Cardiac muscle cell (in vitro differentiated cells and primary cell): ENCODE measurements at regions not wholly inside any gene's neighbourhood (a gene's known extent, or its start where the extent isn't known, plus 50 kb on each side); places are given as distances from the start of the nearest gene placed in this dataset.

Experiments
- DNase-seq, 2 donors: peaks; one replicate each; pipeline versions ENCODE4 v3.0.0 to v3.0.0-alpha.2; 2010 to 2017; ENCODE audit warnings: low read depth in 1 of 2, low spot score in 1 of 2
- H3K27ac ChIP-seq: fragments of 200-600 bp; sonication (generic); 2 replicates; pipeline ENCODE4 v1.5.1; 2016
- H3K27me3 ChIP-seq: fragments of 200-600 bp; sonication (generic); 2 replicates; pipeline ENCODE4 v1.6.0; 2016; ENCODE audit warnings: control low read depth
- H3K36me3 ChIP-seq: fragments of 200-600 bp; sonication (generic); 2 replicates; pipeline ENCODE4 v1.5.1; 2016; ENCODE audit warnings: control low read depth
- H3K4me1 ChIP-seq: fragments of 200-600 bp; sonication (generic); 2 replicates; pipeline ENCODE4 v1.8.1; 2017; ENCODE audit warnings: low read depth, mild to moderate bottlenecking, mixed run types
- H3K4me3 ChIP-seq: fragments of 200-600 bp; sonication (generic); 2 replicates; pipeline ENCODE4 v1.5.1; 2016; ENCODE audit warnings: mild to moderate bottlenecking
- H3K9me3 ChIP-seq: fragments of 200-600 bp; sonication (generic); 2 replicates; pipeline ENCODE4 v1.5.1; 2017; ENCODE audit warnings: low read depth, mild to moderate bottlenecking, control low read depth
- TF ChIP-seq, protein P1 (sequence below): IDR thresholded peaks from 2 replicates; pipeline ENCODE4 v1.5.1; 2012; ENCODE audit warnings: low read depth, mild to moderate bottlenecking, low read length

DNA sequence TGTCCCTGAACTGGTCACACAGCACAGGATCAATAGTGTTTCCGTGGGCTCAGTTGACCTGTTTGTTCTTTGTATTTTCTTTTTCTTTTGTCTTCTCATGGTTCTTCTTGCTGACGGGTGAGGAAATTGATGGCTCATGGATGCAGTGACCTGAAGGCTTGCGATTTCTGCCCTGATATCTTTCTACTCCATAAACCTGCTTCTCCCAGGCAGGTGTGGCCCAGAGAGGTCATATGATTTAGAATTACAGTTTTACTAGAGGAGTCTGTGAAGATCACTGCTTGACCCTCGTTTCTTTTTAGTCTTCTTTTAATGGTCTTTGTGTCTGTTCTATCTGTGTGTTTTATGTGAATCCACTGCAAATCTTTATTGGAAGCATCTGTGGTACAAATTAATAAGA lies 195.1 kb upstream of the KLF6 start:
- H3K27me3 ChIP-seq, result no peaks in the 10 kb centered on the region
- no peaks in the 10 kb centered on the region for H3K36me3 ChIP-seq
- no peaks in the 10 kb centered on the region for H3K9me3 ChIP-seq
- H3K27ac ChIP-seq, result no peak overlapping the region
- no peak for DNase-seq
- TF ChIP-seq, protein P1, sequence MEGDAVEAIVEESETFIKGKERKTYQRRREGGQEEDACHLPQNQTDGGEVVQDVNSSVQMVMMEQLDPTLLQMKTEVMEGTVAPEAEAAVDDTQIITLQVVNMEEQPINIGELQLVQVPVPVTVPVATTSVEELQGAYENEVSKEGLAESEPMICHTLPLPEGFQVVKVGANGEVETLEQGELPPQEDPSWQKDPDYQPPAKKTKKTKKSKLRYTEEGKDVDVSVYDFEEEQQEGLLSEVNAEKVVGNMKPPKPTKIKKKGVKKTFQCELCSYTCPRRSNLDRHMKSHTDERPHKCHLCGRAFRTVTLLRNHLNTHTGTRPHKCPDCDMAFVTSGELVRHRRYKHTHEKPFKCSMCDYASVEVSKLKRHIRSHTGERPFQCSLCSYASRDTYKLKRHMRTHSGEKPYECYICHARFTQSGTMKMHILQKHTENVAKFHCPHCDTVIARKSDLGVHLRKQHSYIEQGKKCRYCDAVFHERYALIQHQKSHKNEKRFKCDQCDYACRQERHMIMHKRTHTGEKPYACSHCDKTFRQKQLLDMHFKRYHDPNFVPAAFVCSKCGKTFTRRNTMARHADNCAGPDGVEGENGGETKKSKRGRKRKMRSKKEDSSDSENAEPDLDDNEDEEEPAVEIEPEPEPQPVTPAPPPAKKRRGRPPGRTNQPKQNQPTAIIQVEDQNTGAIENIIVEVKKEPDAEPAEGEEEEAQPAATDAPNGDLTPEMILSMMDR, result no peak
- no peak overlapping the region for H3K4me3 ChIP-seq
- H3K4me1 ChIP-seq, result no peaks in the 10 kb centered on the region

DNA sequence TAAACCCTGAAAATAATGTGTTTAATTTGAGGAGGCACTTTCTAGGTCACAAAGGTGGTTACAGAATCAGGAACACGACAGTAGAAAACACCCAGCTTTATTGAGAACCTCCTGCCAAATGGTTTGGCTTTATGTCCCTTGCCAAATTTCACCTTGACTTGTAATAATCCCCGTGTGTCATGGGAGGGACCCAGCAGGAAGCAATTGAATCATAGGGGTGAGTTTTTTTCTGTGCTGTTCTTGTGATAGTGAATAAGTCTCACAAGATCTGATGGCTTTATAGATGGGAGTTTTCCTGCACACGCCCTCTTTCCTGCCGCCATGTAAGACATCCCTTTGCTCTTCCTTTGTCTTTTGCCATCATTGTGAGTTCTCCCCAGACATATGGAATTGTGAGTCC lies 193.8 kb upstream of the KLF6 start:
- Histone ChIP-seq H3K27me3 (no peaks in the 10 kb centered on the region), H3K9me3 (no peaks in the 10 kb centered on the region), H3K4me1 (no peaks in the 10 kb centered on the region), H3K27ac (no peak overlapping the region), H3K4me3 (no peak overlapping the region), H3K36me3 (no peaks in the 10 kb centered on the region)
- TF ChIP-seq, protein P1, result no peak
- DNase-seq, result no peak

DNA sequence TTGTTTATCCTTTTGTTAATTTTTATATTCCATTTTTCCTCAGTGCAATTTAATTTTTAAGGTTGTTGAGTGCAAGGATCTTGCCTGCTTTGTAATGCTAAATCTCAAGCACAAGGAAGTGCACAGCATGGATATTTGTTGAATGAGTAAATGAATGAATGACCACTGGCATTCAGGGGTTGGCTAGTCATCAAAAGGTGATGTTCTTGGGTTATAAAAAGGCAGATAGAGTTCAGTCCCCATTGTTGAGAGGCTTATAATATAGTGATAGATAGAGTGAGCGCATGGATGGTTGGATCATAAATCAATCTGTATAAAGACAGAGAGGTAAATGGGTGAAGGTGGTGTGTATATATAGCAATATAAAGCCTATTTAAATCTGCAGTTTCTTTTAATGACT lies 193.2 kb upstream of the KLF6 start:
- Histone ChIP-seq H3K27ac (no peak overlapping the region), H3K36me3 (no peaks in the 10 kb centered on the region), H3K9me3 (no peaks in the 10 kb centered on the region), H3K4me3 (no peak overlapping the region), H3K27me3 (no peaks in the 10 kb centered on the region), H3K4me1 (no peaks in the 10 kb centered on the region)
- no peak for DNase-seq
- TF ChIP-seq, protein P1, result no peak

DNA sequence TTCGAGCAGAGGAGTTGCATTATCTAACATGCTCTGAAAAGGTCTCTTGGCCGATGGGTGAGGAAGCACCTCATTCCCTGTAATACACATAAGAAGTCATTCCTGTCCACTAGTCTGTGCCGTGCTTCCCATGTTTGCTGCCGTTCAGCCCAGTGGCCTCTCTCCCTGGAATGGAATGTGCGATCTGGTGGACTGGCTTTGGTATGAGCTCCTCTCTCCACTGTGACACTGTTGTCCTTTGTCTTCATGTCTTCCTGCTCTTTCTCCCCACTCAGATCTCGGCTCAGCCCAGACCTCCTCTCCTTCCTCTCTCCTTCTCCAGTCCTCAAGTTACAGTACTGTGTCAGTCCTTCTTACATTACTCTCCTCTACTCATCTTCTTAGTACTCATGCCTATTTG lies 192.8 kb upstream of the KLF6 start:
- Histone ChIP-seq H3K4me1 (no peaks in the 10 kb centered on the region), H3K4me3 (no peak overlapping the region), H3K27ac (no peak overlapping the region), H3K36me3 (no peaks in the 10 kb centered on the region), H3K27me3 (no peaks in the 10 kb centered on the region), H3K9me3 (no peaks in the 10 kb centered on the region)
- no peak for DNase-seq
- TF ChIP-seq, protein P1, result no peak

DNA sequence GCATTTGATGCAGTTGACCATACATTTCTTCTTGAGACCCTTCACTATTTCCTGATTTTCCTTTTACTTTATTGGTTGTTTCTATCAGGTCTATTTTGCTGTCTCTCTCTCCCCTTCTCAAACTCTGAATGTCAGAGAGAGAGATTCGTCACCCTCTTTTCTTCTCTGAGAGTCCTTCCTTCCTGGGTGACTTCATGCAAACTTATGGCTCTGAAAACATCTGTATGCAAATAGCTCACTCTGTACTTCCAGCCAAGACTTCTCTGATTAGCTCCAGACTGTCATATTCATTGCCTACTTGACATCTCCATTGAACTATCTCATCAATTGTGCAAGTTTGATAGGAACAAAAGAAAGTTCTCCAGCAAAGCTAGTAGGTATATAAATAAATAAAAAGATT lies 191.7 kb upstream of the KLF6 start:
- DNase-seq, result no peak
- Histone ChIP-seq H3K4me1 (no peaks in the 10 kb centered on the region), H3K36me3 (no peaks in the 10 kb centered on the region), H3K4me3 (no peak overlapping the region), H3K27me3 (no peaks in the 10 kb centered on the region), H3K27ac (no peak overlapping the region), H3K9me3 (no peaks in the 10 kb centered on the region)
- TF ChIP-seq, protein P1, result no peak

DNA sequence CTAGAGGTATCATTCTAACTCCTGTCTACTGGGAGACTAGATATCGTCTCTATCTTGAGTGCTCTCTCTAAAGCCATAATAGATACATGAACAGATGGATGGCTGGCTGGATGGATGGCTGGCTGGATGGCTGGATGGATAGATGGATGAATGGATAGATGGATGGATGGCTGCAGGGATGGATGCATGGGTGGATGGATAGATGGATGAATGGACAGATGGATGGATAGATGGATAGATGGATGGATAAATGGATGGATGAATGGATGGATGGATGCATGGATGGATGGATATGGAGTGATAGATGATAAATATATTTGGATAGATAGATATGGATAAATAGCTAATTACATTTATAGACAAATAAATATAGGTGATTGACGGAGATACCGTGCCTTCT lies 191.2 kb upstream of the KLF6 start:
- no peak for DNase-seq
- TF ChIP-seq, protein P1, result no peak
- H3K9me3 ChIP-seq, result no peaks in the 10 kb centered on the region
- H3K27ac ChIP-seq, result no peak overlapping the region
- H3K36me3 ChIP-seq, result no peaks in the 10 kb centered on the region
- H3K4me1 ChIP-seq, result no peaks in the 10 kb centered on the region
- no peak overlapping the region for H3K4me3 ChIP-seq
- H3K27me3 ChIP-seq, result no peaks in the 10 kb centered on the region
